HepG2 (cell line): ENCODE measurements at regions not wholly inside any gene's neighbourhood (a gene's known extent, or its start where the extent isn't known, plus 50 kb on each side); places are given as distances from the start of the nearest gene placed in this dataset.
A peak's percentile ranks its signal among the peaks of the same experiment; 100 is the strongest.

Source experiments
- ADNP ChIP-seq: sonication (generic); formaldehyde crosslinking; IDR thresholded peaks from 2 replicates; pipeline ENCODE4 v1.4.0; 2020; ENCODE audit warnings: missing genetic modification reagents
- AKAP8 ChIP-seq: sonication (generic); formaldehyde crosslinking; IDR thresholded peaks from 2 replicates; pipeline ENCODE4 v1.5.1; 2020; ENCODE audit warnings: mild to moderate bottlenecking, missing genetic modification reagents
- ATF5 ChIP-seq: sonication (generic); formaldehyde crosslinking; IDR thresholded peaks from 2 replicates; pipeline ENCODE4 v1.4.0; 2020; ENCODE audit warnings: mild to moderate bottlenecking, low read depth, missing genetic modification reagents
- BATF2 ChIP-seq: sonication (generic); formaldehyde crosslinking; IDR thresholded peaks from 2 replicates; pipeline ENCODE4 v1.8.0; 2022; ENCODE audit warnings: mild to moderate bottlenecking, missing genetic modification reagents, moderate library complexity
- CHD4 ChIP-seq: fragments of 200-600 bp; sonication (generic); IDR thresholded peaks from 2 replicates; pipeline ENCODE4 v1.7.0; 2017; ENCODE audit warnings: mild to moderate bottlenecking, low read length, borderline replicate concordance
- ERF ChIP-seq: IDR thresholded peaks from 2 replicates; pipeline ENCODE4 v1.6.1; 2018; ENCODE audit warnings: missing biosample characterization, missing genetic modification reagents
- FOXJ3 ChIP-seq: sonication (generic); formaldehyde crosslinking; IDR thresholded peaks from 2 replicates; pipeline ENCODE4 v1.4.0; 2020; ENCODE audit warnings: missing genetic modification reagents, mild to moderate bottlenecking, borderline replicate concordance
- HNF1B ChIP-seq: sonication (generic); formaldehyde crosslinking; IDR thresholded peaks from 2 replicates; pipeline ENCODE4 v1.5.1; 2020; ENCODE audit warnings: mild to moderate bottlenecking, moderate library complexity, missing genetic modification reagents
- IKZF5 ChIP-seq: IDR thresholded peaks from 2 replicates; pipeline ENCODE4 v1.6.1; 2018; ENCODE audit warnings: missing genetic modification reagents, mild to moderate bottlenecking, missing compliant biosample characterization
- KDM5A ChIP-seq: fragments of 200-600 bp; sonication (generic); IDR thresholded peaks from 2 replicates; pipeline ENCODE4 v1.7.0; 2018; ENCODE audit warnings: antibody characterized with exemption, mild to moderate bottlenecking, low read length, borderline replicate concordance
- MBNL3 ChIP-seq: fragments of 250-450 bp; sonication (Bioruptor Pico); conservative IDR thresholded peaks from 2 replicates; pipeline ENCODE4 v1.8.0; 2022; ENCODE audit warnings: mild to moderate bottlenecking, inconsistent platforms
- PAF1 ChIP-seq: IDR thresholded peaks from 2 replicates; pipeline ENCODE4 v1.6.1; 2016; ENCODE audit warnings: missing genetic modification reagents, missing compliant biosample characterization
- PHB2 ChIP-seq: fragments of 450-650 bp; IDR thresholded peaks from 2 replicates; pipeline ENCODE4 v1.6.1; 2018; ENCODE audit not compliant: partially characterized antibody
- POLR2G ChIP-seq: fragments of 200-400 bp; formaldehyde crosslinking; IDR thresholded peaks from 2 replicates; pipeline ENCODE4 v1.6.1; 2018; ENCODE audit warnings: mild to moderate bottlenecking, low read depth, low read length, moderate library complexity
- RAD21 ChIP-seq: fragments of 450-650 bp; formaldehyde crosslinking; IDR thresholded peaks from 2 replicates; pipeline ENCODE4 v1.5.0; 2020; ENCODE audit warnings: mild to moderate bottlenecking
- SMAD3 ChIP-seq: sonication (generic); formaldehyde crosslinking; IDR thresholded peaks from 2 replicates; pipeline ENCODE4 v1.4.0; 2020; ENCODE audit warnings: missing genetic modification reagents
- STAT6 ChIP-seq: sonication (generic); formaldehyde crosslinking; IDR thresholded peaks from 2 replicates; pipeline ENCODE4 v1.4.0; 2020; ENCODE audit warnings: missing genetic modification reagents, mild to moderate bottlenecking, borderline replicate concordance
- TRIM24 ChIP-seq: sonication (generic); formaldehyde crosslinking; IDR thresholded peaks from 2 replicates; pipeline ENCODE4 v1.8.0; 2022; ENCODE audit warnings: mild to moderate bottlenecking, missing genetic modification reagents
- ZNF253 ChIP-seq: sonication (generic); formaldehyde crosslinking; IDR thresholded peaks from 2 replicates; pipeline ENCODE4 v1.8.0; 2022; ENCODE audit warnings: mild to moderate bottlenecking, missing genetic modification reagents, borderline replicate concordance
- ZNF414 ChIP-seq: sonication (generic); formaldehyde crosslinking; IDR thresholded peaks from 2 replicates; pipeline ENCODE4 v1.5.0; 2020; ENCODE audit warnings: missing genetic modification reagents
- ZNF496 ChIP-seq: sonication (generic); formaldehyde crosslinking; IDR thresholded peaks from 2 replicates; pipeline ENCODE4 v1.8.1; 2023; ENCODE audit warnings: mild to moderate bottlenecking, moderate library complexity, missing genetic modification reagents; ENCODE audit not compliant: insufficient replicate concordance
- ZNF672 ChIP-seq: sonication (generic); formaldehyde crosslinking; IDR thresholded peaks from 2 replicates; pipeline ENCODE4 v1.8.1; 2022; ENCODE audit warnings: missing genetic modification reagents
- ZNF746 ChIP-seq: sonication (generic); formaldehyde crosslinking; IDR thresholded peaks from 2 replicates; pipeline ENCODE4 v1.8.0; 2022; ENCODE audit warnings: mild to moderate bottlenecking, missing genetic modification reagents
- ZNF775 ChIP-seq: sonication (generic); formaldehyde crosslinking; IDR thresholded peaks from 2 replicates; pipeline ENCODE4 v1.4.0; 2020; ENCODE audit warnings: missing genetic modification reagents, mild to moderate bottlenecking, moderate library complexity, borderline replicate concordance
- ZNF782 ChIP-seq: sonication (generic); formaldehyde crosslinking; IDR thresholded peaks from 2 replicates; pipeline ENCODE4 v1.4.0; 2020; ENCODE audit warnings: missing genetic modification reagents, mild to moderate bottlenecking, borderline replicate concordance

- TF ChIP-seq ZNF746 (CRISPR knock-in tag): no peak
- no peak for TF ChIP-seq ZNF782 (CRISPR knock-in tag)
- no peak for TF ChIP-seq POLR2G
- TF ChIP-seq ZNF496 (CRISPR knock-in tag): no peak
- TF ChIP-seq ERF (CRISPR knock-in tag): no peak
- no peak for TF ChIP-seq HNF1B
- TF ChIP-seq ZNF414 (CRISPR knock-in tag): no peak
- TF ChIP-seq BATF2 (CRISPR knock-in tag): no peak
- TF ChIP-seq RAD21 (CRISPR knock-in tag): no peak
- TF ChIP-seq KDM5A: no peak
- TF ChIP-seq CHD4: no peak
- TF ChIP-seq MBNL3 (CRISPR knock-in tag): no peak
- TF ChIP-seq SMAD3 (CRISPR knock-in tag): no peak; the same call in 1 of the 2 replicates
- TF ChIP-seq PHB2: no peak
- TF ChIP-seq ZNF672: no peak
- TF ChIP-seq AKAP8: no peak
- TF ChIP-seq TRIM24: no peak
- no peak for TF ChIP-seq ATF5
- TF ChIP-seq IKZF5 (CRISPR knock-in tag): peak; percentile 54; the same call in 1 of the 2 replicates
- no peak for TF ChIP-seq ADNP (CRISPR knock-in tag)
- no peak for TF ChIP-seq ZNF775 (CRISPR knock-in tag)
- peak; percentile 57; the same call in 1 of the 2 replicates for TF ChIP-seq FOXJ3
- no peak for TF ChIP-seq ZNF253 (CRISPR knock-in tag)
- no peak for TF ChIP-seq STAT6 (CRISPR knock-in tag)
- TF ChIP-seq PAF1 (CRISPR knock-in tag): no peak
Measured at GRCh38 chr17:72492941-72493340, 372.1 kb downstream of the SOX9 start (continued).
